GM23338 (cell line): ENCODE measurements at regions not wholly inside any gene's neighbourhood (a gene's known extent, or its start where the extent isn't known, plus 50 kb on each side); places are given as distances from the start of the nearest gene placed in this dataset.

Source experiments
- ATAC-seq: fragments of 200-7000 bp; cut with Tn5 transposase; 3 replicates; pipeline ENCODE4 v1.9.1; 2020
- DNase-seq: peaks from one replicate; pipeline ENCODE4 v3.0.0-alpha.2; 2015; ENCODE audit warnings: low spot score
- H2AFZ ChIP-seq: fragments of 200-600 bp; sonication (generic); 2 replicates; pipeline ENCODE4 v1.8.0; 2016; ENCODE audit warnings: antibody characterized with exemption, mild to moderate bottlenecking, moderate library complexity
- H3F3A ChIP-seq: fragments of 200-600 bp; sonication (generic); replicated peaks from 2 replicates; pipeline ENCODE4 v1.8.0; 2017; ENCODE audit warnings: antibody characterized with exemption, mixed run types, low read depth
- H3K27ac ChIP-seq: fragments of 200-600 bp; sonication (generic); 2 replicates; pipeline ENCODE4 v1.6.1; 2016; ENCODE audit warnings: low read depth
- H3K27me3 ChIP-seq: fragments of 200-600 bp; sonication (generic); 2 replicates; pipeline ENCODE4 v1.8.0; 2016; ENCODE audit warnings: mild to moderate bottlenecking, mixed run types, moderate library complexity; ENCODE audit not compliant: insufficient read depth
- H3K36me3 ChIP-seq: fragments of 200-600 bp; sonication (generic); 2 replicates; pipeline ENCODE4 v1.8.0; 2016; ENCODE audit warnings: mild to moderate bottlenecking; ENCODE audit not compliant: insufficient read depth
- H3K4me1 ChIP-seq: fragments of 200-600 bp; sonication (generic); 2 replicates; pipeline ENCODE4 v1.8.0; 2016; ENCODE audit warnings: mild to moderate bottlenecking, moderate library complexity; ENCODE audit not compliant: insufficient read depth
- H3K4me2 ChIP-seq: fragments of 200-600 bp; sonication (generic); 2 replicates; pipeline ENCODE4 v1.7.1; 2017; ENCODE audit warnings: mixed run types
- H3K4me3 ChIP-seq: fragments of 200-600 bp; sonication (generic); 2 replicates; pipeline ENCODE4 v1.6.1; 2016; ENCODE audit warnings: mixed run types
- H3K79me2 ChIP-seq: fragments of 200-600 bp; sonication (generic); replicated peaks from 2 replicates; pipeline ENCODE4 v1.8.0; 2017; ENCODE audit warnings: mild to moderate bottlenecking; ENCODE audit not compliant: insufficient read depth
- H3K9me2 ChIP-seq: fragments of 200-600 bp; sonication (generic); 2 replicates; pipeline ENCODE4 v1.8.0; 2017; ENCODE audit not compliant: insufficient read depth
- H4K20me1 ChIP-seq: fragments of 200-600 bp; sonication (generic); replicated peaks from 2 replicates; pipeline ENCODE4 v1.8.0; 2017; ENCODE audit warnings: mild to moderate bottlenecking; ENCODE audit not compliant: insufficient read depth
- H3K27ac Mint-ChIP-seq: 2 replicates; pipeline ENCODE4 v1.8.0; 2020; ENCODE audit warnings: inconsistent platforms, mild to moderate bottlenecking, moderate library complexity, mixed read lengths
- H3K27me3 Mint-ChIP-seq: 3 replicates; pipeline ENCODE4 v1.8.0; 2022; ENCODE audit warnings: low read depth, mild to moderate bottlenecking, moderate library complexity, mixed read lengths, inconsistent platforms; ENCODE audit not compliant: insufficient read depth, poor library complexity
- H3K36me3 Mint-ChIP-seq: 3 replicates; pipeline ENCODE4 v1.8.0; 2021; ENCODE audit warnings: low read depth, mild to moderate bottlenecking, inconsistent platforms, moderate library complexity, mixed read lengths
- H3K4me1 Mint-ChIP-seq: 3 replicates; pipeline ENCODE4 v1.8.0; 2020; ENCODE audit warnings: mild to moderate bottlenecking, inconsistent platforms, mixed read lengths
- H3K4me3 Mint-ChIP-seq: 3 replicates; pipeline ENCODE4 v1.8.0; 2021; ENCODE audit warnings: moderate library complexity, mild to moderate bottlenecking, inconsistent platforms, mixed read lengths
- H3K9me3 Mint-ChIP-seq: 3 replicates; pipeline ENCODE4 v1.8.0; 2020; ENCODE audit warnings: moderate library complexity, mild to moderate bottlenecking, inconsistent platforms, mixed read lengths
- CREB1 ChIP-seq: fragments of 250-450 bp; sonication (Bioruptor Pico); IDR thresholded peaks from 2 replicates; pipeline ENCODE4 v1.5.0; 2020; ENCODE audit warnings: low read depth, mild to moderate bottlenecking, moderate library complexity
- CTCF ChIP-seq, 2 experiments: fragments of 200-600 bp in 1 of 2; sonication (generic) in 1 of 2; conservative IDR thresholded peaks; 2 replicates each; pipeline versions ENCODE4 v1.5.1 to v1.6.1; 2016 to 2017; ENCODE audit warnings: antibody characterized with exemption in 2 of 2, low read depth in 2 of 2, mild to moderate bottlenecking in 2 of 2, moderate library complexity in 1 of 2
- ETS1 ChIP-seq: IDR thresholded peaks from 2 replicates; pipeline ENCODE4 v1.6.1; 2016; ENCODE audit warnings: antibody characterized with exemption
- EZH2 ChIP-seq: fragments of 200-600 bp; sonication (generic); IDR thresholded peaks from one replicate; pipeline ENCODE4 v1.8.0; 2017; ENCODE audit warnings: antibody characterized with exemption, mild to moderate bottlenecking, low read depth; ENCODE audit not compliant: unreplicated experiment
- EZH2phosphoT487 ChIP-seq: fragments of 200-600 bp; sonication (generic); IDR thresholded peaks from one replicate; pipeline ENCODE4 v1.8.1; 2018; ENCODE audit warnings: antibody characterized with exemption; ENCODE audit not compliant: unreplicated experiment
- JUNB ChIP-seq: IDR thresholded peaks from one replicate; pipeline ENCODE4 v1.6.1; 2016; ENCODE audit warnings: antibody characterized with exemption; ENCODE audit not compliant: unreplicated experiment
- NANOG ChIP-seq: IDR thresholded peaks from 2 replicates; pipeline ENCODE4 v1.6.1; 2016; ENCODE audit warnings: antibody characterized with exemption, borderline replicate concordance
- POLR2AphosphoS5 ChIP-seq: IDR thresholded peaks from 2 replicates; pipeline ENCODE4 v1.6.1; 2016; ENCODE audit warnings: antibody characterized with exemption, low read depth
- REST ChIP-seq: IDR thresholded peaks from one replicate; pipeline ENCODE4 v1.6.1; 2018; ENCODE audit warnings: antibody characterized with exemption; ENCODE audit not compliant: unreplicated experiment
- STAT1 ChIP-seq: IDR thresholded peaks from one replicate; pipeline ENCODE4 v1.6.1; 2016; ENCODE audit warnings: antibody characterized with exemption; ENCODE audit not compliant: unreplicated experiment
- ZNF114 ChIP-seq: fragments of 250-450 bp; sonication (Bioruptor Pico); IDR thresholded peaks from 2 replicates; pipeline ENCODE4 v1.5.0; 2020; ENCODE audit warnings: mild to moderate bottlenecking, moderate library complexity
- ZNF331 ChIP-seq: fragments of 250-450 bp; sonication (Bioruptor Pico); IDR thresholded peaks from 2 replicates; pipeline ENCODE4 v1.5.0; 2020; ENCODE audit warnings: low read depth, mild to moderate bottlenecking, moderate library complexity
- ZNF462 ChIP-seq: fragments of 250-450 bp; sonication (Bioruptor Pico); IDR thresholded peaks from 2 replicates; pipeline ENCODE4 v1.5.0; 2020; ENCODE audit warnings: mild to moderate bottlenecking, moderate library complexity

DNA sequence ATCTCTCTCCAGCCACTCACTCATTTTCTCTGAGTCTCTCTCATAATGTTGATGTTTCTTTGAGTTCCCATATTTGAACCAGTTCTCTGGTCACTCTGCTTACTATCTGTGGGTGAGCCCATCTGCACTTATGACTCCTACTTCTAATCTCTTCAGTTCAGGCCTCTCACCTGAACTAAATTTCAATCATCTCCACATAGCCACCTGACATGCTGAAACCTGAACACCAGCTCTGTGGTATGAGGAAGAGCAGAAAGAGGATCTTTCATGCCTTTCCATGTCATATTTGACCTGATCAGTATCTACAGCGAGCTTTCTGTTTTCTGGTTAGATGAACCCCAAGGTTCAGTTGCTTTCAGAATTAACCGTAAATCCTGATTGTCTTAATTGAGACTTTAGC, 122.2 kb upstream of the ESX1 start:
- peaks cover 4% of the 10 kb centered on the region for H3K27me3 Mint-ChIP-seq
- Histone ChIP-seq H3K36me3 (no peaks in the 10 kb centered on the region), H3F3A (no peaks in the 10 kb centered on the region), H3K4me1 (no peaks in the 10 kb centered on the region), H3K4me2 (no peak overlapping the region), H3K27ac (no peak overlapping the region), H3K27me3 (no peaks in the 10 kb centered on the region), H2AFZ (no peak overlapping the region), H4K20me1 (no peaks in the 10 kb centered on the region), H3K4me3 (no peak overlapping the region), H3K9me2 (no peaks in the 10 kb centered on the region), H3K79me2 (no peaks in the 10 kb centered on the region)
- no peak overlapping the region for H3K4me3 Mint-ChIP-seq
- no peaks in the 10 kb centered on the region for H3K4me1 Mint-ChIP-seq
- H3K36me3 Mint-ChIP-seq, result no peaks in the 10 kb centered on the region
- no peak for ATAC-seq
- H3K27ac Mint-ChIP-seq, result no peak overlapping the region
- H3K9me3 Mint-ChIP-seq, result no peaks in the 10 kb centered on the region
- DNase-seq, result no peak
- TF ChIP-seq STAT1 (no peak), ETS1 (no peak), EZH2phosphoT487 (no peak), ZNF462 (no peak), ZNF114 (CRISPR knock-in tag) (no peak), ZNF331 (CRISPR knock-in tag) (no peak), REST (no peak), EZH2 (no peak), CTCF (conservative IDR thresholded peaks at IDR 0.05; ENCODE audit: low read depth in 2 of 2) (no peak), NANOG (no peak), JUNB (no peak), POLR2AphosphoS5 (no peak), CREB1 (no peak)
